HFF-Myc (cell line): ENCODE measurements at regions not wholly inside any gene's neighbourhood (a gene's known extent, or its start where the extent isn't known, plus 50 kb on each side); places are given as distances from the start of the nearest gene placed in this dataset.
A peak's percentile ranks its signal among the peaks of the same experiment; 100 is the strongest.

Experiments
- DNase-seq: peaks from one replicate; pipeline ENCODE4 v3.0.0-alpha.2; 2011; ENCODE audit warnings: low read depth; ENCODE audit errors: extremely low read depth
- H3K4me3 ChIP-seq: replicated peaks from 2 replicates; pipeline ENCODE4 v1.5.1; 2011; ENCODE audit warnings: low read depth, mild to moderate bottlenecking, control low read depth, low read length
- TF ChIP-seq, protein P1 (sequence below): IDR thresholded peaks from 2 replicates; pipeline ENCODE4 v1.5.1; 2012; ENCODE audit warnings: mild to moderate bottlenecking, low read depth, low read length, control low read depth; ENCODE audit errors: missing control alignments

DNA sequence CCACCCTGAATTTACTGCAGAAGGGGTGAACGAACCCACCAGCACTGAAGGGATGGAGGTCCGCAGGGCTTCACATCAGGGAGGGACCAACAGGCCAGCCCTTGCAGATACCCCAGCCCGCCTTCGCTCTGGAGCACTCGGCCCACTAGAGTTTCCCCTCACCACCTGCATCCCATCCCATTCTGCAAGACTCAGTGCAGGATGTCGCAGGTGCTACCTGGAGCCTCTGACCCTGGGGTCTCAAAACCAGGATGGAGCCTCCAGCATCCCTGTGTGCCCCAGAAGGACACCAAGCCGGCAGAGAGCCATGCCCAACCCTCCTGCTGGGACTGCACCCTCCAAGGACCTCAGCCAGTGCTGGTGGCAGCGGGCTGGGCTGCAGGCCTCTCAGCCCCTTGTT lies 57.6 kb upstream of the ADRA2C start:
- no peak for DNase-seq
- H3K4me3 ChIP-seq, result no peak overlapping the region
- TF ChIP-seq, protein P1, sequence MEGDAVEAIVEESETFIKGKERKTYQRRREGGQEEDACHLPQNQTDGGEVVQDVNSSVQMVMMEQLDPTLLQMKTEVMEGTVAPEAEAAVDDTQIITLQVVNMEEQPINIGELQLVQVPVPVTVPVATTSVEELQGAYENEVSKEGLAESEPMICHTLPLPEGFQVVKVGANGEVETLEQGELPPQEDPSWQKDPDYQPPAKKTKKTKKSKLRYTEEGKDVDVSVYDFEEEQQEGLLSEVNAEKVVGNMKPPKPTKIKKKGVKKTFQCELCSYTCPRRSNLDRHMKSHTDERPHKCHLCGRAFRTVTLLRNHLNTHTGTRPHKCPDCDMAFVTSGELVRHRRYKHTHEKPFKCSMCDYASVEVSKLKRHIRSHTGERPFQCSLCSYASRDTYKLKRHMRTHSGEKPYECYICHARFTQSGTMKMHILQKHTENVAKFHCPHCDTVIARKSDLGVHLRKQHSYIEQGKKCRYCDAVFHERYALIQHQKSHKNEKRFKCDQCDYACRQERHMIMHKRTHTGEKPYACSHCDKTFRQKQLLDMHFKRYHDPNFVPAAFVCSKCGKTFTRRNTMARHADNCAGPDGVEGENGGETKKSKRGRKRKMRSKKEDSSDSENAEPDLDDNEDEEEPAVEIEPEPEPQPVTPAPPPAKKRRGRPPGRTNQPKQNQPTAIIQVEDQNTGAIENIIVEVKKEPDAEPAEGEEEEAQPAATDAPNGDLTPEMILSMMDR, result no peak

DNA sequence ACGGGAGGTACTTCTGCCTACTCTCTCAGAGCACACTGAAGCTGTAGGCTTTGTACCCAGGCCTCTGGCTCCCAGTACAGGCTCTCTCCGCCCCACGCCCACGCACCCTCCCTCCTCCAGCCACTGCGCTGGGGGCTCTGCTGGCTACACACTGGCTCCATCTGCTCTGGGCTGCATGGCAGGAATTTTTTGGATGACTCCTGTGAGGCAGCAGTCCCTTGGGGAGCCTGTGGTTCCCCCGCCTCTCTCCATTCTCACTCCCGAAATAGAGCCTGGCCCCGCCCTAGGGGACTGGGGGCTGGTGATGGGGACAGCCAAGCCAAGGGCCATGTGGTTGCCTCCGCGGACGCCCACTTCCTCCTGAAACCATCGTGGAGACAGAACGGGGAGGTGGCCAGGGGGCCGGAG lies 58.1 kb upstream of the ADRA2C start:
- peak; percentile 4 for DNase-seq
- TF ChIP-seq, protein P1, result no peak
- no peak overlapping the region for H3K4me3 ChIP-seq

DNA sequence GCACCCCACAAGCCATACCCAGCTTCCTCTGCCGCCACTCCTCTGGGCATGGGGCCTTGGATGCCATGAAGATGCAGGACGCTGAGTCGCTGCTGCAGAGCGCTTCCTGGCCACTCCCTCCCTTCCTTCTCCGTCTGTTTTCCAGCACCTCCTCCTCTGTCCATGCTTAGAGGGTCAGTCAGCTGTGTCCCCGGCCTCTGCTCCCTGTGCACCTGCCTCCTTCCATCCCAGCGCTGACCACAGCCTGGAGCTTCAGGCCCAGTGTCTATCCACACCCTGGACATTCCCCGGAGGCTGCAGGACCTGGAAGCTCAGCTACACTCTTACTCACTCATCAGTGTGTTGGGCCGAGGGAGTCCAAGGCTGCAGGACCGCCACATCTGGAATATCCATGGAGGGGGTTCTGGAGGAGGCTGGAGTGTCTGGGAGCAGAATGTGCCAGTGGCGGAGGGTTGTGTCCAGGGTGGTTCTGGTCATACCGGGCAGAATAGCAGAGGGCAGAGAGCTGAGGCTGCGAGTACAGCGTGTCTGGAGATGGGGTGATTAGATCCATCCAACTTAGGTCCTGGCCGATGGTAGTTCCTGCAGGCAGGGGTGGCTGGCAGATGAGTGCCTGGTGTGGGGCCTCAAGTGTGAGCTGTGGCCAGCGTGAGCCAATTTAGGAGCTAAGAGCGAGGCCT lies 58.6 kb upstream of the ADRA2C start:
- TF ChIP-seq, protein P1, result no peak

DNA sequence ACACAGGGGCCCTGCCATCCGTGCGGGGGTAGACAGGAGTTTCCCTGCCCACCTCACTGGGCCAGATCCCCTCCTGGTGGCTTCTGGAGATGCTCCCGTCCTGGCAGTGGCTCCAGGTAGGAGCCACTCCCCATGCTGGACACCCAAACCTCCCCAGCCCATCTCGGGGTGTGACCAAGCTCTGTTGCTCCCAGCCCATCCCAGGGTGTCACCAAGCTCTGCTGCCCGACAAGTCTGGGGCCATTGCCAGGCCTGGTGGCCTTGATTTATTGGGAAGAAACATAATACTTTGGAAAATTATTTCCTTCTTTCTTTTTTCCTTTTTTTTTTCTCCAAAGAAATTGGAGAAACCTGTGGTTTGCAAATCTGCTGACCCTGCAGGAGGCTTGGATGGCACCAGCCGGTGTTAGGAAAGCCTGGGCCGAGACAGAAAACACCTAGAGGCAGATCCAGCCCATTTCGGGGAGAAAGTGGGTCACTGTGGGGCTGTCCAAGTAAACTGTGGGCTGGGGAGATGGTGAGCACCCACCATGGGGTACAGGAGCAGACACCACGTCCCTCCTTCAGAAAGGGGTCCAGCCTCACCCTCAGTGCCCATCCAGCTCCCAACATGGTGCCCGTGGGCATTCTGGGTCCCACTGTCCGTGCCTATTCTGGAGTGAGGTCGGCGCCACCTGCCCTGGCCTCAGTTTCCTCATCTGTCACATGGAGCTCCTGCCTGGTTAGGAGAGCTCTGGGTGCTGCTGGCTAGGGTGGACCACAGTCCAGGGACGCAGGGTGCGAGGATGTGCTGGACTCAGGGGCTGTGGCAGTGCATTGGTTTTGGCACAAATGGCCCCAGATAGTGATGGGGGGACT lies 59.4 kb upstream of the ADRA2C start:
- no peak for DNase-seq
- H3K4me3 ChIP-seq, result no peak overlapping the region
- TF ChIP-seq, protein P1, result no peak

More for the DNA sequence above, 58.6 kb upstream of the ADRA2C start:
- no peak for DNase-seq
- H3K4me3 ChIP-seq, result no peak overlapping the region

DNA sequence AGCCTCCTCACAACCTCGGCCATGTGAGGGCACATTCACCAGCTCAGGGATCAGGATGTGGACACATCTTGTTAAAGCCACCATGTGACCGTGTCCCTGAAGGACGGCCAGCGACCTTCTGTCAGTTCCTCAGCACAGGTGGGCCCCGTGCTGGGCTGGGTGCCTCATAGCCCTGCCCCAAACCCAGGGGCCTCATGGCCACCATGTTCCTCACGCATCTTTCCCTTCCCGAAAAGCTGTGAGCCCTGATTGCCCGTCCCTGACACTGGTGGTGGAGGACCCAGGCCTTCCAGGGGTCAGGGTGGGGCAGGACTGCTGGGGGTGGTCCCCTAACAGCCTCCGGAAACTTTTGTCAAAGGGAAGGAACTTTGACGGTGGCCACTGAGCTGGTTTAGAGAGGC lies 60.1 kb upstream of the ADRA2C start:
- no peak overlapping the region for H3K4me3 ChIP-seq
- no peak for DNase-seq
- TF ChIP-seq, protein P1, result no peak

DNA sequence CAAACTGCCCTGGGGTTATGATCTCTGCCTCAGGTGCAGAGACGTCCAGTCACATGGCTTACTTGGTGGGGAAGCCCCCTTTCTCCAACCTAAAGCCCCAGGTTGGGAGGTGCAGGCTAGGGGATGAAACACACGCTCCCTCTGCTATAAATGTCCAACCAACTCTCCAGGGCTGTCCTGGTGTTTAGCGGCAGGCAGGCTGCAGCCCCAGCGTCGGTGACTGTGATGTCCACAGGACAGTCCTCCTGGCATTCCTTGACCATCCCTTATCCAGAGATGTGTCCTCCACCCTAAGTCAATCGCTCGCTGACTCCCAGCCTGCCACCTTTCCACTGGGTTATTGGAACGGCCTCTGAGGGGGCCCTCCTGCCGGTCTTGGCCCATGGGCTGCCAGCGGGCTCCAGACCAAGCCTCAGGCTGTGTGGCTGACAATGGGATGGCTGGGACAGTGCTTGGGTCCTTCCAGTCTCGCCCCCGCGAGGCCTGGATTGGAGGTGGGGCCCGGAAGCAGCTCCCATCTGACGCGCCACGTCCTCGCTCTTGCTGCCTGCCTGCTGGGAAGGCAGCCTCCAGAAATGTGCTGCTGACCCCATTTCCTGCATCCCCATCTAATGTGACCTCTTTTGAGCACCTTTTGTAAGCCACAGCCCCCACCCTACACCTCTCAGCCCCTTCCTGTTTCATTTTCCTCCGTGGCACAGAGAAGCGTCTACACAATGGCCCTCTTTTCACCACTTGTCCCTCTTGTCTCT lies 60.8 kb upstream of the ADRA2C start:
- DNase-seq, result no peak
- no peak overlapping the region for H3K4me3 ChIP-seq
- TF ChIP-seq, protein P1, result no peak
